Astrocyte (in vitro differentiated cells and primary cell): ENCODE measurements at regions not wholly inside any gene's neighbourhood (a gene's known extent, or its start where the extent isn't known, plus 50 kb on each side); places are given as distances from the start of the nearest gene placed in this dataset.

Source experiments
- DNase-seq: peaks from one replicate; pipeline ENCODE4 v3.0.0-alpha.2; 2010; ENCODE audit warnings: low read depth
- FAIRE-seq: peaks from 2 replicates; lab custom pipeline; 2011; peaks lifted over from hg19 to GRCh38; lab: Jason Lieb, UNC
- H2AFZ ChIP-seq: 2 replicates; pipeline ENCODE4 v1.6.0; 2012; ENCODE audit warnings: low read depth, low read length, inconsistent platforms
- H3K27ac ChIP-seq: 2 replicates; pipeline ENCODE4 v1.5.1; 2011; ENCODE audit warnings: low read depth, low read length, inconsistent platforms
- H3K27me3 ChIP-seq: 2 replicates; pipeline ENCODE4 v1.6.0; 2011; ENCODE audit warnings: low read length, inconsistent platforms; ENCODE audit not compliant: insufficient read depth
- H3K36me3 ChIP-seq: 2 replicates; pipeline ENCODE4 v1.5.1; 2011; ENCODE audit warnings: low read length, inconsistent platforms; ENCODE audit not compliant: insufficient read depth
- H3K4me1 ChIP-seq: 2 replicates; pipeline ENCODE4 v1.5.1; 2011; ENCODE audit warnings: low read length, inconsistent platforms; ENCODE audit not compliant: insufficient read depth
- H3K4me2 ChIP-seq: 2 replicates; pipeline ENCODE4 v1.6.0; 2012; ENCODE audit warnings: low read length, inconsistent platforms
- H3K4me3 ChIP-seq: 2 replicates; pipeline ENCODE4 v1.5.1; 2011; ENCODE audit warnings: low read depth, mild to moderate bottlenecking, low read length, inconsistent platforms; ENCODE audit not compliant: insufficient read depth
- H3K79me2 ChIP-seq: 2 replicates; pipeline ENCODE4 v1.6.0; 2012; ENCODE audit warnings: mild to moderate bottlenecking, low read length, inconsistent platforms; ENCODE audit not compliant: insufficient read depth
- H3K9ac ChIP-seq: 2 replicates; pipeline ENCODE4 v1.6.0; 2012; ENCODE audit warnings: mild to moderate bottlenecking, low read length, inconsistent platforms
- H3K9me3 ChIP-seq: 2 replicates; pipeline ENCODE4 v1.5.1; 2012; ENCODE audit warnings: low read depth, mild to moderate bottlenecking, low read length, inconsistent platforms; ENCODE audit not compliant: insufficient read depth
- H4K20me1 ChIP-seq: 2 replicates; pipeline ENCODE4 v1.6.0; 2012; ENCODE audit warnings: low read length, inconsistent platforms; ENCODE audit not compliant: insufficient read depth
- H3K27ac Mint-ChIP-seq: one replicate; pipeline ENCODE4 v1.8.0; 2021; ENCODE audit warnings: mild to moderate bottlenecking, mixed read lengths; ENCODE audit not compliant: unreplicated experiment
- H3K27me3 Mint-ChIP-seq: one replicate; pipeline ENCODE4 v1.8.0; 2021; ENCODE audit warnings: low read depth, mixed read lengths; ENCODE audit not compliant: unreplicated experiment
- H3K36me3 Mint-ChIP-seq: one replicate; pipeline ENCODE4 v1.8.0; 2021; ENCODE audit warnings: low read depth, mixed read lengths; ENCODE audit not compliant: unreplicated experiment
- H3K4me1 Mint-ChIP-seq: one replicate; pipeline ENCODE4 v1.8.0; 2021; ENCODE audit warnings: low read depth, mixed read lengths; ENCODE audit not compliant: unreplicated experiment
- H3K4me3 Mint-ChIP-seq: one replicate; pipeline ENCODE4 v1.8.0; 2021; ENCODE audit warnings: mild to moderate bottlenecking, moderate library complexity, mixed read lengths; ENCODE audit not compliant: unreplicated experiment
- H3K9me3 Mint-ChIP-seq: one replicate; pipeline ENCODE4 v1.8.0; 2021; ENCODE audit warnings: mild to moderate bottlenecking, mixed read lengths; ENCODE audit not compliant: unreplicated experiment
- CTCF ChIP-seq: IDR thresholded peaks from 2 replicates; pipeline ENCODE4 v1.5.1; 2011; ENCODE audit warnings: low read depth, mild to moderate bottlenecking, inconsistent platforms, low read length, moderate library complexity; ENCODE audit not compliant: insufficient read depth
- EZH2 ChIP-seq: IDR thresholded peaks from 2 replicates; pipeline ENCODE4 v1.6.1; 2012; ENCODE audit warnings: mild to moderate bottlenecking, low read length, inconsistent platforms; ENCODE audit not compliant: insufficient read depth

DNA sequence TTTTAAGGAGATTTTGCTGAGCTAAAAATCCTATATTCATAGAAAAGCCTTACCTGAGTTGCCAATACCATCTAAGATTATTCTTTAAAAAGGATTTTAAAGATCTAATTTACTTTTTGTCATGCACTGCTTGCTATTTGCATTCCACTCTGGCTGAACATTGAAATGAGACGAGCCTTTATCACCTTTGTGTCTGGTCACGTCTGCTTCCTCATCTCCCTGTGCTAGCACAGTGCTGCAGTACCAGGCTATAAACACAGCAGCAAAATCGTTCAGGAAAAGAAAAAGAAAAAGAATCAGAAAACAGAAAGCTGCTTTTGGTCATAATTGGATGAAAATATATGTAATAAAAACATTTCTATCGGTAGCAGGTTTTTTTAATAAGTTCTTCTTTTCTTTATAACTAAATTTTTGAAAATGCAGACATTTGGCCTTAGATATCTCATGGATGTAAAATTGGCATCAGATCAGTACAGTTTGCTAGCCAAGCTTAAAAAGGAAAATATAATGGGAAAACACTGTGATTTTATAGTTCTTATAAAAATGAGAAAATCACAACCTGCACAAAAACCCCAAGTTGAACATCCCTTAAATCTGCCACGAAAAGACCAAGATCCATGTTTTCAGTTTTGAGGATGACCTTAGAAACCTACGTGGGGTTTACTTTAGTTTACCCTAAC is 735.7 kb upstream of the CXADR start:
- Mint-ChIP-seq H3K4me1 (peaks cover 12% of the 10 kb centered on the region), H3K27ac (no peak overlapping the region), H3K27me3 (no peaks in the 10 kb centered on the region), H3K36me3 (peaks cover 1% of the 10 kb centered on the region), H3K4me3 (no peak overlapping the region), H3K9me3 (no peaks in the 10 kb centered on the region)
- Histone ChIP-seq H3K27ac (no peak overlapping the region), H3K27me3 (no peaks in the 10 kb centered on the region), H3K79me2 (no peaks in the 10 kb centered on the region), H3K4me2 (no peak overlapping the region), H3K9ac (no peak overlapping the region), H4K20me1 (no peaks in the 10 kb centered on the region), H3K36me3 (no peaks in the 10 kb centered on the region), H3K4me3 (no peak overlapping the region), H2AFZ (no peak overlapping the region), H3K9me3 (no peaks in the 10 kb centered on the region), H3K4me1 (no peaks in the 10 kb centered on the region)
- FAIRE-seq (no peak), DNase-seq (no peak)
- TF ChIP-seq CTCF (no peak), EZH2 (no peak)

- no peak overlapping the region for H3K4me3 Mint-ChIP-seq
- H3K4me3 ChIP-seq, result no peak overlapping the region
- no peak for DNase-seq
- H3K4me1 Mint-ChIP-seq, result peaks cover 6% of the 10 kb centered on the region
- H3K27ac ChIP-seq, result no peak overlapping the region
- H3K4me2 ChIP-seq, result no peak overlapping the region
- no peaks in the 10 kb centered on the region for H3K36me3 ChIP-seq
- H3K9me3 Mint-ChIP-seq, result peaks cover 6% of the 10 kb centered on the region
- TF ChIP-seq CTCF, result no peak
- no peak for TF ChIP-seq EZH2
- H3K27ac Mint-ChIP-seq, result no peak overlapping the region
- H3K9ac ChIP-seq, result no peak overlapping the region
- no peaks in the 10 kb centered on the region for H3K9me3 ChIP-seq
- no peaks in the 10 kb centered on the region for H3K27me3 Mint-ChIP-seq
- H3K27me3 ChIP-seq, result no peaks in the 10 kb centered on the region
- no peaks in the 10 kb centered on the region for H3K36me3 Mint-ChIP-seq
- H2AFZ ChIP-seq, result no peak overlapping the region
- FAIRE-seq, result no peak
- no peaks in the 10 kb centered on the region for H3K4me1 ChIP-seq
- no peaks in the 10 kb centered on the region for H4K20me1 ChIP-seq
- no peaks in the 10 kb centered on the region for H3K79me2 ChIP-seq
Observed at GRCh38 chr21:16788584-16788983, 724.3 kb upstream of the CXADR start.

DNA sequence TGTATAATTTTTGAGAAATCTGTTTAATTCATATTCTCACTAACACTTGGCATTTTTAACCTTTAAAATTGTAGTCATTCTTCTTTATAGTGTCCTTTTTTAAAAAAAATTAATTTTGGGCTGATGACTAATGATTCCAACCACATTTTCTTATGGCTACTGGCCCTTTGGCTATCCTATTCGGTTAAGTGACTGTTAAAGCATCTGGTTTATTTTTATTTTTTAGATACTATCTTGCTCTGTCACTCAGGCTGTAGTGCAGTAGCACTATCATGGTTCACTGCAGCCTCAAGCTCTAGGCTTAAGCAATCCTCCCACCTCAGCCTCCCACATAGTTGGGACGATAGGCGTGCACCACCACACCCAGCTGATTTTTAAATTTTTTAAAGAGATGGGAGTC is 723.2 kb upstream of the CXADR start:
- Histone ChIP-seq H3K27ac (no peak overlapping the region), H4K20me1 (no peaks in the 10 kb centered on the region), H2AFZ (no peak overlapping the region), H3K79me2 (no peaks in the 10 kb centered on the region), H3K9me3 (no peaks in the 10 kb centered on the region), H3K4me2 (no peak overlapping the region), H3K36me3 (no peaks in the 10 kb centered on the region), H3K4me1 (peaks cover 4% of the 10 kb centered on the region), H3K9ac (no peak overlapping the region), H3K4me3 (no peak overlapping the region), H3K27me3 (no peaks in the 10 kb centered on the region)
- TF ChIP-seq EZH2 (no peak), CTCF (no peak)
- FAIRE-seq (no peak), DNase-seq (peak; percentile 29)
- Mint-ChIP-seq H3K9me3 (peaks cover 6% of the 10 kb centered on the region), H3K4me3 (no peak overlapping the region), H3K27ac (no peak overlapping the region), H3K27me3 (no peaks in the 10 kb centered on the region), H3K36me3 (no peaks in the 10 kb centered on the region), H3K4me1 (peaks cover 11% of the 10 kb centered on the region)
